Upper lobe of left lung (tissue), 6 donors: ENCODE measurements at regions not wholly inside any gene's neighbourhood (a gene's known extent, or its start where the extent isn't known, plus 50 kb on each side); places are given as distances from the start of the nearest gene placed in this dataset.
A peak's percentile ranks its signal among the peaks of the same experiment; 100 is the strongest.

ENCODE experiments used
- ATAC-seq, 2 donors: fragments of 200-7000 bp; cut with Tn5 transposase; one replicate each; pipeline ENCODE4 v1.9.1; 2022; ENCODE audit warnings: mild to moderate bottlenecking in 2 of 2, moderate library complexity in 2 of 2; ENCODE audit not compliant: low FRiP score in 2 of 2
- DNase-seq, 2 donors: peaks; one replicate each; pipeline ENCODE4 v3.0.0-alpha.2; 2019 to 2020
- H3K27ac ChIP-seq, 4 donors: fragments of 200-600 bp; sonication (generic); one replicate each; pipeline ENCODE4 v1.5.1; 2016 to 2019
- H3K27me3 ChIP-seq, 4 donors: fragments of 200-600 bp; sonication (generic); one replicate each; pipeline ENCODE4 v1.5.1; 2017 to 2019
- H3K36me3 ChIP-seq, 4 donors: fragments of 200-600 bp; sonication (generic); one replicate each; pipeline ENCODE4 v1.5.1; 2016 to 2019
- H3K4me1 ChIP-seq, 4 donors: fragments of 200-600 bp; sonication (generic); one replicate each; pipeline ENCODE4 v1.5.1; 2018 to 2019
- H3K4me3 ChIP-seq, 4 donors: fragments of 200-600 bp; sonication (generic); one replicate each; pipeline ENCODE4 v1.5.1; 2017 to 2019; ENCODE audit warnings: mild to moderate bottlenecking in 2 of 4, moderate library complexity in 1 of 4
- H3K9me3 ChIP-seq, 4 donors: fragments of 200-600 bp; sonication (generic); one replicate each; pipeline ENCODE4 v1.5.1; 2018 to 2019
- EP300 ChIP-seq, 4 donors: sonication (generic); formaldehyde crosslinking; IDR thresholded peaks; one replicate each; pipeline ENCODE4 v1.5.1; 2017; ENCODE audit warnings: antibody characterized with exemption in 4 of 4, control low read depth in 2 of 4
- POLR2A ChIP-seq, 4 donors: fragments of 450-650 bp; IDR thresholded peaks; one replicate each; pipeline ENCODE4 v1.5.1; 2016 to 2017; ENCODE audit warnings: antibody characterized with exemption in 4 of 4, mild to moderate bottlenecking in 2 of 4
- POLR2AphosphoS5 ChIP-seq, 2 donors: sonication (generic); formaldehyde crosslinking; IDR thresholded peaks; one replicate each; pipeline ENCODE4 v1.5.1; 2017; ENCODE audit warnings: antibody characterized with exemption in 2 of 2
- WGBS, 2 donors: methylation state at CpG; one replicate each; pipeline ENCODE4 v1.1.5; 2017 to 2018; 5-methylcytosine and 5-hydroxymethylcytosine counted together
- TF ChIP-seq, protein P1 (sequence below), 6 experiments: fragments of 450-650 bp in 4 of 6; fragments of 200-600 bp in 2 of 6; sonication (generic) in 2 of 6; IDR thresholded peaks; one replicate each; pipeline ENCODE4 v1.5.1; 2016 to 2019; ENCODE audit warnings: antibody characterized with exemption in 6 of 6
- donor health status: DM: no; HTN: no; CAD: no; lungs with moderate emphysema.
- donor health status: DM: no; HTN: yes; CAD: no; lungs with severe emphysema.

GRCh38 chr7:15967121-15967520, 280.6 kb upstream of the MEOX2 start:
- Histone ChIP-seq H3K4me1 (no peaks in the 10 kb centered on the region), H3K36me3 (no peaks in the 10 kb centered on the region), H3K27ac (no peak overlapping the region), H3K4me3 (no peak overlapping the region), H3K9me3 (no peaks in the 10 kb centered on the region), H3K27me3 (no peaks in the 10 kb centered on the region)
- TF ChIP-seq POLR2AphosphoS5 (IDR thresholded peaks at IDR 0.05): no peak
- no peak for TF ChIP-seq EP300 (IDR thresholded peaks at IDR 0.05)
- DNase-seq (no peak), ATAC-seq (no peak)
- WGBS, 2 donors: 82 to 85% methylated on average over 2 of the region's 2 CpGs

- DNase-seq (no peak), ATAC-seq (no peak)
- Histone ChIP-seq H3K4me1 (no peaks in the 10 kb centered on the region), H3K36me3 (no peaks in the 10 kb centered on the region), H3K9me3 (no peaks in the 10 kb centered on the region), H3K27ac (no peak overlapping the region), H3K4me3 (no peak overlapping the region), H3K27me3 (no peaks in the 10 kb centered on the region)
- 45 to 50% methylated on average over 3 of the region's 3 CpGs for WGBS, 2 donors
- no peak for TF ChIP-seq POLR2AphosphoS5 (IDR thresholded peaks at IDR 0.05)
- no peak for TF ChIP-seq POLR2A (IDR thresholded peaks at IDR 0.05)
- TF ChIP-seq, protein P1, sequence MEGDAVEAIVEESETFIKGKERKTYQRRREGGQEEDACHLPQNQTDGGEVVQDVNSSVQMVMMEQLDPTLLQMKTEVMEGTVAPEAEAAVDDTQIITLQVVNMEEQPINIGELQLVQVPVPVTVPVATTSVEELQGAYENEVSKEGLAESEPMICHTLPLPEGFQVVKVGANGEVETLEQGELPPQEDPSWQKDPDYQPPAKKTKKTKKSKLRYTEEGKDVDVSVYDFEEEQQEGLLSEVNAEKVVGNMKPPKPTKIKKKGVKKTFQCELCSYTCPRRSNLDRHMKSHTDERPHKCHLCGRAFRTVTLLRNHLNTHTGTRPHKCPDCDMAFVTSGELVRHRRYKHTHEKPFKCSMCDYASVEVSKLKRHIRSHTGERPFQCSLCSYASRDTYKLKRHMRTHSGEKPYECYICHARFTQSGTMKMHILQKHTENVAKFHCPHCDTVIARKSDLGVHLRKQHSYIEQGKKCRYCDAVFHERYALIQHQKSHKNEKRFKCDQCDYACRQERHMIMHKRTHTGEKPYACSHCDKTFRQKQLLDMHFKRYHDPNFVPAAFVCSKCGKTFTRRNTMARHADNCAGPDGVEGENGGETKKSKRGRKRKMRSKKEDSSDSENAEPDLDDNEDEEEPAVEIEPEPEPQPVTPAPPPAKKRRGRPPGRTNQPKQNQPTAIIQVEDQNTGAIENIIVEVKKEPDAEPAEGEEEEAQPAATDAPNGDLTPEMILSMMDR (IDR thresholded peaks at IDR 0.05): no peak
- TF ChIP-seq EP300 (IDR thresholded peaks at IDR 0.05): no peak
These were observed 276.7 kb upstream of the MEOX2 start for GRCh38 chr7:15963206-15963605.

GRCh38 chr7:15954671-15955354, 268.3 kb upstream of the MEOX2 start:
- peak in 1 of 2 donors; percentile 44 for ATAC-seq
- WGBS, 2 donors: 83 to 86% methylated on average over 2 of the region's 2 CpGs
- no peaks in the 10 kb centered on the region for H3K9me3 ChIP-seq

DNA sequence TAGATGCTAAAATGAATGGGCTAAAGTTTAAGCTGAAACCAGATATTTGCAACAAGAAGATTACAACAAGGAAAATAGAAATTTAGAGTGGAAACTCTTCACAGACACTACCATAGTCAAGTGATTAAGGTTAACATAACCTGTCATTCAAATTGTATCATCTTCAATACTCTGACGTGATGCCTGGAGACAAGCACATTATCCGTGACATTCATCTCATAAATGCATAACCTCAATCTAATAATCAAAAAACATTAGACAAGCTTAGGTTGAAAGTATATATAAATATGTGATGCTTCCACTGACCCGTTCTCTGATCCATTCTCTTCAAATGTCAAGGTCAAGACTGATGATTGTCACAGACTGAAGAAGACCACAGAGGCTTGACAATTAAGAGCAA, 263.8 kb upstream of the MEOX2 start:
- no peak for ATAC-seq
- H3K27ac ChIP-seq: no peak overlapping the region
- H3K9me3 ChIP-seq: no peaks in the 10 kb centered on the region
- no peaks in the 10 kb centered on the region for H3K27me3 ChIP-seq
- TF ChIP-seq POLR2A (IDR thresholded peaks at IDR 0.05) (no peak), EP300 (IDR thresholded peaks at IDR 0.05) (no peak)
- H3K4me3 ChIP-seq: no peak overlapping the region
- WGBS, 2 donors: 89 to 93% methylated on average over 3 of the region's 3 CpGs
- no peak for DNase-seq
- H3K4me1 ChIP-seq: no peaks in the 10 kb centered on the region
- H3K36me3 ChIP-seq: no peaks in the 10 kb centered on the region

More at GRCh38 chr7:15954671-15955354, 268.3 kb upstream of the MEOX2 start:
- H3K27ac ChIP-seq: no peak overlapping the region
- no peaks in the 10 kb centered on the region for H3K36me3 ChIP-seq
- TF ChIP-seq POLR2A (IDR thresholded peaks at IDR 0.05) (no peak), EP300 (IDR thresholded peaks at IDR 0.05) (no peak), POLR2AphosphoS5 (IDR thresholded peaks at IDR 0.05) (no peak)
- TF ChIP-seq, protein P1 (IDR thresholded peaks at IDR 0.05): no peak
- no peaks in the 10 kb centered on the region for H3K4me1 ChIP-seq
- no peaks in the 10 kb centered on the region for H3K27me3 ChIP-seq
- no peak overlapping the region for H3K4me3 ChIP-seq
- no peak for DNase-seq

DNA sequence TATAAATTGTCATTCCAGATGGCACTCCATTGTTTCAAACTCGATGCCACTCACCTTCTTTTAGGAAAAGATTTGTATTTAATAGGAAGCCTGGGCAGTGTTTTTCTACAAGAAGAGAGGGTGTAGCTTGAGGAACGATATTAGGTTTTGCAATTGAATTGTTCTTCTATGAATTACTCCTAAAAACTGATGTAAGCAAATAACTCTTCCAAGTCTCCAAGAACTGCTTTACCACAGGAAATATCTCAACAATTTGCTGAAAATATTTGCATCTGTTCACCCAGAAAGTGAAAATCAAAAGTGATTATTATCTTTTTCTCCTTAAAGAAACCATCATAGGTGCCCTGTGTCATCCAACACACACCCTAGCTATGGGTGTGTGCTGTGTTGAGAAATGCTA, 261.3 kb upstream of the MEOX2 start:
- no peak for ATAC-seq
- H3K27ac ChIP-seq: no peak overlapping the region
- H3K4me1 ChIP-seq: no peaks in the 10 kb centered on the region
- H3K27me3 ChIP-seq: no peaks in the 10 kb centered on the region
- 48 to 64% methylated on average over 2 of the region's 2 CpGs for WGBS, 2 donors
- no peak for DNase-seq
- H3K9me3 ChIP-seq: no peaks in the 10 kb centered on the region
- no peaks in the 10 kb centered on the region for H3K36me3 ChIP-seq
- H3K4me3 ChIP-seq: no peak overlapping the region
- TF ChIP-seq POLR2A (IDR thresholded peaks at IDR 0.05) (no peak), POLR2AphosphoS5 (IDR thresholded peaks at IDR 0.05) (no peak), EP300 (IDR thresholded peaks at IDR 0.05) (no peak)
- TF ChIP-seq, protein P1 (IDR thresholded peaks at IDR 0.05): no peak

DNA sequence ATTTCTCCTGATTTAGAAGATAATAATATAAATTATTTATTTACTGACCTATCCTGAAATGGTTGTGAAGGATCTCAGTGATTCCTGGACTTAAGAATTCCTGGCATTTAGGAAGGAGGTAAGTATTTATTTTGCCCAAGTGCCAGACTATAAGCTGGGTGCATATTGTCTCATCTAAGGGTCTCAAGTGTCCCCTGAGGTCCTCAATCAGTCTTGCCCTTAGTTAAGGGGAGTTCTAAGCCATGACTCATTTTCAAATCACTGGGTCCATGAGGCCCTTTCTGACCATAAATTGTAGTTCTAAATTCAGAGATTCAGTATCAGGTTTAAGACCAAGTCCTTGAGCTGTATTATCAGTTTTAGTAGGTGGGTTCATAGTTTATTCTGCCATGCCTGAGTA, 251.6 kb upstream of the MEOX2 start:
- TF ChIP-seq POLR2A (IDR thresholded peaks at IDR 0.05) (no peak), EP300 (IDR thresholded peaks at IDR 0.05) (no peak), POLR2AphosphoS5 (IDR thresholded peaks at IDR 0.05) (no peak)
- TF ChIP-seq, protein P1 (IDR thresholded peaks at IDR 0.05): no peak
- no peaks in the 10 kb centered on the region for H3K36me3 ChIP-seq
- H3K4me1 ChIP-seq: no peaks in the 10 kb centered on the region
- H3K27me3 ChIP-seq: no peaks in the 10 kb centered on the region
- ATAC-seq (no peak), DNase-seq (no peak)
- no peak overlapping the region for H3K4me3 ChIP-seq
- no peak overlapping the region for H3K27ac ChIP-seq
- no peaks in the 10 kb centered on the region for H3K9me3 ChIP-seq
